AG04449 (cell line): ENCODE measurements at regions not wholly inside any gene's neighbourhood (a gene's known extent, or its start where the extent isn't known, plus 50 kb on each side); places are given as distances from the start of the nearest gene placed in this dataset.

ENCODE experiments used
- CTCF ChIA-PET: fragments of 350-600 bp; formaldehyde crosslinking; extraction: SDS; loops from one replicate; lab custom pipeline; 2021; ENCODE audit warnings: antibody characterized with exemption; lab: Yijun Ruan, JAX
- POLR2A ChIA-PET: fragments of 400-600, 350-600 bp; formaldehyde crosslinking; extraction: SDS; loops from one replicate; lab custom pipeline; 2020; ENCODE audit warnings: antibody characterized with exemption, inconsistent platforms; lab: Yijun Ruan, JAX
- DNase-seq: peaks from one replicate; pipeline ENCODE4 v3.0.0-alpha.2; 2010; ENCODE audit warnings: low read depth, low spot score
- H3K4me3 ChIP-seq: 2 replicates; pipeline ENCODE4 v1.5.1; 2011; ENCODE audit warnings: low read depth, mild to moderate bottlenecking, control low read depth, low read length
- CTCF ChIP-seq: IDR thresholded peaks from one replicate; pipeline ENCODE4 v1.5.1; 2011; ENCODE audit warnings: mild to moderate bottlenecking, moderate library complexity, low read length, control low read depth, inconsistent platforms; ENCODE audit not compliant: insufficient read depth; ENCODE audit errors: missing control alignments

- no peak for DNase-seq
- CTCF ChIA-PET: no interaction called here
- TF ChIP-seq CTCF: no peak
- no peak overlapping the region for H3K4me3 ChIP-seq
- POLR2A ChIA-PET: no interaction called here
Measured at GRCh38 chr7:131210618-131211017, 117.1 kb upstream of the MKLN1 start.

GRCh38 chr7:131211500-131211899 lies 116.2 kb upstream of the MKLN1 start:
- no peak for TF ChIP-seq CTCF
- ChIA-PET CTCF (interaction anchor here (0.6 to 1.6 kb wide), 2 partner anchors 15 to 284 kb away, joined by 3 to 6 read pairs; no protein-coding TSS in a partner anchor), POLR2A (no interaction called here)
- H3K4me3 ChIP-seq: no peak overlapping the region
- DNase-seq: no peak

- POLR2A ChIA-PET: no interaction called here
- no peak for TF ChIP-seq CTCF
- no peak for DNase-seq
- no peak overlapping the region for H3K4me3 ChIP-seq
- CTCF ChIA-PET: interaction anchor here (0.6 to 1.6 kb wide), 3 partner anchors 16 to 284 kb away, joined by 3 to 6 read pairs (median 3); no protein-coding TSS in a partner anchor
Measured at GRCh38 chr7:131212114-131212513, 115.6 kb upstream of the MKLN1 start.

GRCh38 chr7:131218727-131219128 lies 108.9 kb upstream of the MKLN1 start:
- no peak for DNase-seq
- ChIA-PET CTCF (no interaction called here), POLR2A (no interaction called here)
- no peak for TF ChIP-seq CTCF
- no peak overlapping the region for H3K4me3 ChIP-seq

GRCh38 chr7:131219312-131220041 lies 108.2 kb upstream of the MKLN1 start:
- ChIA-PET POLR2A (no interaction called here), CTCF (no interaction called here)
- no peak for TF ChIP-seq CTCF
- no peak for DNase-seq
- no peak overlapping the region for H3K4me3 ChIP-seq

GRCh38 chr7:131221061-131221460 lies 106.6 kb upstream of the MKLN1 start:
- ChIA-PET CTCF (interaction anchor here (1.0 kb wide), 1 partner anchor 9 kb away, joined by 3 read pairs; no protein-coding TSS in a partner anchor), POLR2A (no interaction called here)
- no peak for TF ChIP-seq CTCF
- no peak overlapping the region for H3K4me3 ChIP-seq
- DNase-seq: no peak
